ENCODE measurements at regions not wholly inside any gene's neighbourhood (a gene's known extent, or its start where the extent isn't known, plus 50 kb on each side); places are given as distances from the start of the nearest gene placed in this dataset.

GRCh38 chr4:177770776-177771175 lies 328.5 kb upstream of the AGA start:
- Histone ChIP-seq H3K36me3 (replicated peaks; ENCODE audit: insufficient read depth, low read length) (no peaks in the 10 kb centered on the region), H3F3A (ENCODE audit: insufficient read depth, low read length) (no peaks in the 10 kb centered on the region), H3K27me3 (replicated peaks; ENCODE audit: insufficient read depth, low read length) (no peaks in the 10 kb centered on the region), H4K20me1 (ENCODE audit: insufficient read depth, low read length) (no peaks in the 10 kb centered on the region), H2AFZ (ENCODE audit: low read length) (no peak overlapping the region), H3K4me3 (ENCODE audit: low read length) (no peak overlapping the region), H3K4me1 (ENCODE audit: low read length) (no peaks in the 10 kb centered on the region), H3K9ac (ENCODE audit: low read length) (no peak overlapping the region), H3K4me2 (ENCODE audit: low read depth, low read length) (no peak overlapping the region), H3K27ac (ENCODE audit: low read length) (no peak overlapping the region), H3K9me2 (replicated peaks; ENCODE audit: insufficient read depth, low read length) (no peaks in the 10 kb centered on the region), H3K79me2 (ENCODE audit: low read length) (no peaks in the 10 kb centered on the region), H3K9me3 (replicated peaks; ENCODE audit: insufficient read depth, low read length) (no peaks in the 10 kb centered on the region)
- no peak for DNase-seq
- no peak for TF ChIP-seq EZH2phosphoT487 (IDR thresholded peaks at IDR 0.05; ENCODE audit: low read length)

- H3K4me1 ChIP-seq (ENCODE audit: low read length): no peaks in the 10 kb centered on the region
- H2AFZ ChIP-seq (ENCODE audit: low read length): no peak overlapping the region
- DNase-seq: no peak
- H3K4me2 ChIP-seq (ENCODE audit: low read depth, low read length): no peak overlapping the region
- H3K79me2 ChIP-seq (ENCODE audit: low read length): no peaks in the 10 kb centered on the region
- no peak for TF ChIP-seq CTCF (IDR thresholded peaks at IDR 0.05; ENCODE audit: low read length)
- TF ChIP-seq EZH2 (optimal IDR thresholded peaks at IDR 0.05; ENCODE audit: low read depth, low read length): no peak
- H3K9me2 ChIP-seq (replicated peaks; ENCODE audit: insufficient read depth, low read length): no peaks in the 10 kb centered on the region
- H4K20me1 ChIP-seq (ENCODE audit: insufficient read depth, low read length): no peaks in the 10 kb centered on the region
- H3K27me3 ChIP-seq (replicated peaks; ENCODE audit: insufficient read depth, low read length): no peaks in the 10 kb centered on the region
- no peak overlapping the region for H3K4me3 ChIP-seq (ENCODE audit: low read length)
- H3F3A ChIP-seq (ENCODE audit: insufficient read depth, low read length): no peaks in the 10 kb centered on the region
- no peak overlapping the region for H3K27ac ChIP-seq (ENCODE audit: low read length)
- no peaks in the 10 kb centered on the region for H3K9me3 ChIP-seq (replicated peaks; ENCODE audit: insufficient read depth, low read length)
- H3K9ac ChIP-seq (ENCODE audit: low read length): no peak overlapping the region
- H3K36me3 ChIP-seq (replicated peaks; ENCODE audit: insufficient read depth, low read length): no peaks in the 10 kb centered on the region
Observed at GRCh38 chr4:177771645-177772044, 329.4 kb upstream of the AGA start.

- Histone ChIP-seq H3K4me1 (ENCODE audit: low read length) (no peaks in the 10 kb centered on the region), H2AFZ (ENCODE audit: low read length) (no peak overlapping the region), H3K9me2 (replicated peaks; ENCODE audit: insufficient read depth, low read length) (no peaks in the 10 kb centered on the region), H3F3A (ENCODE audit: insufficient read depth, low read length) (no peaks in the 10 kb centered on the region), H3K27me3 (replicated peaks; ENCODE audit: insufficient read depth, low read length) (no peaks in the 10 kb centered on the region), H3K27ac (ENCODE audit: low read length) (no peak overlapping the region), H3K79me2 (ENCODE audit: low read length) (no peaks in the 10 kb centered on the region), H3K4me3 (ENCODE audit: low read length) (no peak overlapping the region), H4K20me1 (ENCODE audit: insufficient read depth, low read length) (no peaks in the 10 kb centered on the region), H3K9me3 (replicated peaks; ENCODE audit: insufficient read depth, low read length) (no peaks in the 10 kb centered on the region), H3K4me2 (ENCODE audit: low read depth, low read length) (no peak overlapping the region), H3K9ac (ENCODE audit: low read length) (no peak overlapping the region), H3K36me3 (replicated peaks; ENCODE audit: insufficient read depth, low read length) (no peaks in the 10 kb centered on the region)
- no peak for DNase-seq
- TF ChIP-seq EZH2 (optimal IDR thresholded peaks at IDR 0.05; ENCODE audit: low read depth, low read length) (no peak), EZH2phosphoT487 (IDR thresholded peaks at IDR 0.05; ENCODE audit: low read length) (no peak), CTCF (IDR thresholded peaks at IDR 0.05; ENCODE audit: low read length) (no peak)
Observed at GRCh38 chr4:177778623-177779022, 336.4 kb upstream of the AGA start.

GRCh38 chr4:177785000-177785399 lies 342.8 kb upstream of the AGA start:
- no peak overlapping the region for H3K4me3 ChIP-seq (ENCODE audit: low read length)
- H3K36me3 ChIP-seq (replicated peaks; ENCODE audit: insufficient read depth, low read length): no peaks in the 10 kb centered on the region
- TF ChIP-seq EZH2phosphoT487 (IDR thresholded peaks at IDR 0.05; ENCODE audit: low read length) (no peak), EZH2 (optimal IDR thresholded peaks at IDR 0.05; ENCODE audit: low read depth, low read length) (no peak), CTCF (IDR thresholded peaks at IDR 0.05; ENCODE audit: low read length) (no peak)
- no peak overlapping the region for H3K4me2 ChIP-seq (ENCODE audit: low read depth, low read length)
- H3K27ac ChIP-seq (ENCODE audit: low read length): no peak overlapping the region
- H3K4me1 ChIP-seq (ENCODE audit: low read length): no peaks in the 10 kb centered on the region
- H4K20me1 ChIP-seq (ENCODE audit: insufficient read depth, low read length): no peaks in the 10 kb centered on the region
- H3K79me2 ChIP-seq (ENCODE audit: low read length): no peaks in the 10 kb centered on the region
- H3K9me2 ChIP-seq (replicated peaks; ENCODE audit: insufficient read depth, low read length): no peaks in the 10 kb centered on the region
- H3K27me3 ChIP-seq (replicated peaks; ENCODE audit: insufficient read depth, low read length): no peaks in the 10 kb centered on the region
- H3F3A ChIP-seq (ENCODE audit: insufficient read depth, low read length): no peaks in the 10 kb centered on the region
- H3K9ac ChIP-seq (ENCODE audit: low read length): no peak overlapping the region
- H3K9me3 ChIP-seq (replicated peaks; ENCODE audit: insufficient read depth, low read length): no peaks in the 10 kb centered on the region
- H2AFZ ChIP-seq (ENCODE audit: low read length): no peak overlapping the region
- no peak for DNase-seq

Data from MM.1S (cell line).